ENCODE measurements at regions not wholly inside any gene's neighbourhood (a gene's known extent, or its start where the extent isn't known, plus 50 kb on each side); places are given as distances from the start of the nearest gene placed in this dataset.
"Not testable (repeated sequence)": the region's sequence is repeated elsewhere in the genome, so short reads cannot be mapped to it uniquely, and the experiment has no call there.

- no peak overlapping the region for H3K4me3 ChIP-seq
- H3K27ac ChIP-seq, result no peak overlapping the region
These were observed 650.4 kb upstream of the CADM2 start for GRCh38 chr3:84308379-84308778.

- Histone ChIP-seq H3K4me3 (no peak overlapping the region), H3K27ac (no peak overlapping the region)
These were observed 640.4 kb upstream of the CADM2 start for GRCh38 chr3:84318273-84318809.

- H3K4me3 ChIP-seq, H3K27ac ChIP-seq: not testable (repeated sequence)
These were observed 593.1 kb upstream of the CADM2 start for GRCh38 chr3:84365563-84366278.

Data from skin epidermis (tissue), 12 donors.